NAMALWA (cell line): ENCODE measurements at regions not wholly inside any gene's neighbourhood (a gene's known extent, or its start where the extent isn't known, plus 50 kb on each side); places are given as distances from the start of the nearest gene placed in this dataset.
"Not testable (repeated sequence)": the region's sequence is repeated elsewhere in the genome, so short reads cannot be mapped to it uniquely, and the experiment has no call there.

ENCODE experiments used
- DNase-seq: peaks from one replicate; pipeline ENCODE4 v3.0.0-alpha.2; 2015; ENCODE audit warnings: low spot score

DNA sequence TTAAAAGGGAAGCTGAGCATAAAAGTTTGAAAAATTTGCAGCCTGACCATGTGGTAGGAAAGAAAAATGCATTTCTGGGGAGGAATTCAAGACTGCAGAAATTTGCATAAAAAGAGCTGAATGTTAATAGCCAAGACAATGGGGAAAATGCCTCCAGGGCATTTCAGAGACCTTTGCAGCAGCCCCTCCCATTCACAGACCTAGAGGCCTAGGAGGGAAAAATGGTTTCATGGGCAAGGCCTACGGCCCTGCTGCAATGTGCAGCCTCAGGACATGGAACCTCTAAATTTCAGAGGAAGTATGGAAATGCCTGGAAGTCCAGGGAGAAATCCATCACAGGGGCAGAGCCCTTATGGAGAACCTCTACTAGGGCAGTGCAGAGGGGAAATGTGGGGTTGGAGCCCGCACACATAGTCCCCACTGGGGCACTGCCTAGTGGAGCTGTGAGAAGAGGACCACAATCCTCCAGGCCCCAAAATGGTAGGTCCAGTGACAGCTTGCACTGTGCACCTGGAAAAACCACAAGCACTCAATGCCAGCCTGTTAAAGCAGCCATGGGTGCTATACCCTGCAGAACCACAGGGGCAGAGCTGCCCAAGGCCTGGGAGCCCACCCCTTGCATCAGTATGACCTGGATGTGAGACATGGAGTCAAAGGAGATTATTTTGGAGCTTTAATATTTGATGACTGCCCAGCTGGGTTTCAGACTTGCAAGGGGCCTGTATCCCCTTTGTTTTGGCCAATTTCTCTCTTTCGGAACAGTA, 243.8 kb downstream of the DNAJB9 start:
- peak; percentile 32 for DNase-seq

DNA sequence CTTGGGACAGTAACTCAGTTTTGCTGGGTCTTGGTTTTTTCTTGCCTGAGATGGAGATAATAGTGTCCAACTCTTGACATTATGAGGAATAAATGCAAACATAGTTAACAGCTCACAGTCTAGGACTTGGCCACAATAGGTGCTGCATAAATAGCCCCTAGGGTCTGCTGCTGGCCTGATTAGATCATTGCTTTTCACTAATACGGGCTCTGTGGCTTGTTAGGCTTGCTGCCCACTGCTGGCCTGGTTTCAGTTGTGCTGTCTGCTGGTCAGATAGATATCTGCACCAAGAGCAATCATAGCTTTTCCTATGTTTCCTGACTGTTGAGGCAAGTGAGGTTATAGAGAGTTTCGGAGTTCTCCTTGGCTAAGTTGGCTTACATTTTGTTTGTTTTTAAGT, 246.1 kb downstream of the DNAJB9 start:
- DNase-seq: no peak

DNA sequence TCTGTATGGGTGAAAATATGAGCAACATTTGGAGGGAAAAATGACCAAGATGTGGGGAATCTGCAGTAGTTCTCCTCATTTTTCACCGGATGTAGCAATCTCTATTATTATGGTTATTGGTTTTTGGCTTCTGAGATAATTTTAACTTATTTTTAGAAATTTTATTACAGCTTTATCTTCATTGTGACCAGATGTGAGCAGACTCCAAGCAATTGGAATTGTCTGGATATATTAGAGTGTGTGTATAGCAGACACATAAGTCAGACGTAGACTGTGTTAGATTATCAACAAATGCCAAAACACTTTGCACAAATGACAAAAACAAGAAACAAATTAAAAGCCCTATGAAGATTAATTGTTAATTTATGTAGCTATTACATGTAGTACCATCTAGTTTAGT, 249.1 kb downstream of the DNAJB9 start:
- DNase-seq: no peak

DNA sequence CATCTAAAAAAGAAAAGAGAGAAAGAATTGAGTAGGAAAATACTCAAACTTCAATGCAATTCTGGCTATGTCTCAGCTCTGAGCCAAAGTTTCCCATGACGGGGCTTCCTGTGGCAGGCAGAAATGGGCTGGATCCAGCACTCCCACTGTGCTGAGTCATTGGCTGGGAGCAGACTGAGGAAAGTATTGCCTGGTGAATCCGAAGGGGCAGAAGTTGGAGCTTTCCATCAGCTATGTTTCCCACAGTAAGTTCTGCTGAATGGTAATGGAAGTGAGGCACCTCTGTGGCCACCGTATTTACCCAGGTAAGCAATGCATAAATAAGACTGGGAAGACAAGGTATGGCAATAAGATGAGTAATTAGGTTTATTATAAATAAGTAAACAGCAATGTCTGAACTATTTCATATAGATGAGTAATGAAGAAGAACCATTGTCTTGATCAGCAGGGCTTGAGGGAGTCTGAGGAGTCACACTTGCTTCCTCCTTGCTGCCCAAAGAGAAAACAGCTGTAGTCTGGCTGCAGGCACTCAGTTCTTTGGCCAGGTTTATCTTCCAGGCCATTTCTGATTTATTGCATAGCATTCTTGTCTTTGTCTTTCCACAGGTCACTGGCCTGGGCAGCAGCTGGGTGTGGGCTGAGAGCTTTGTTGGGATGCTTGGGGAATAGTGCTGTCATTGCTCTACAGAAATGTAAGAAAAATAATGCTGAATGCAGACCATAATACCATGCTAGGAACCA, 255.3 kb downstream of the DNAJB9 start:
- DNase-seq: no peak

DNA sequence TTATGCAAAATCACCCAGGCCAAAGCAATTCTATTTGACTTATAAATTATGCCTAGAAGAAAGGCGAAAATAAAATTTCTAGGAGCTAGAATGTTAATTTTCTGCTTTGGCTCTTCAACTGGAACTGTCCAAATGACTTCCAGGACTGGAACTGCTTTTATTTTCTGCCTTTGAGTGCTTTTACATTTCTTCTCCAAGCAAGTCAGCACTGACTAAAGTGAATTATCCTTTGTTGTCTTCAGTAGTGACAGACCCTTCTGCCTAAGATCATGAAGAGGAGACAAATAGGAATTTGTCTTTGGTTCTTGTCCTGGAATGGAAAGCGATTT, 255.9 kb downstream of the DNAJB9 start:
- DNase-seq: no peak

DNA sequence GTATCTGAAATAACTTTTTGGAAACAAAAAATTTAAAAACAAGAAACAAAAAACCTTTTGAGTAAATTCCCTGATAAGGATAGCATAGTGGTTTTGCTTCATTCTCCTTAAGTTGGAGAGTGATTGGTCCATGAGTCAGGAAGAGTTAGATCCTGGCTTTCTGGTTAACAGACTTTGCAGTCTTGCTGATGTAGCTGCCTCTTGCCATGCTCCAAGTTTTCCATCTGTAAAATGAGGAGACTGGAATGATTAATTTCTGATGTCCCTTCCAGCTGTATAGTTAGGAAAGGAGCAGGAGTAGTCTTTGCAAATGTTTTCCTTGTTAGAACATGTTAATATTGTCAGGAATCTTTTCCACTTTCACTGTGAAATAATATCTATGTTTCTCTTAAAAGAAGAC, 266.6 kb downstream of the DNAJB9 start:
- DNase-seq: no peak

DNA sequence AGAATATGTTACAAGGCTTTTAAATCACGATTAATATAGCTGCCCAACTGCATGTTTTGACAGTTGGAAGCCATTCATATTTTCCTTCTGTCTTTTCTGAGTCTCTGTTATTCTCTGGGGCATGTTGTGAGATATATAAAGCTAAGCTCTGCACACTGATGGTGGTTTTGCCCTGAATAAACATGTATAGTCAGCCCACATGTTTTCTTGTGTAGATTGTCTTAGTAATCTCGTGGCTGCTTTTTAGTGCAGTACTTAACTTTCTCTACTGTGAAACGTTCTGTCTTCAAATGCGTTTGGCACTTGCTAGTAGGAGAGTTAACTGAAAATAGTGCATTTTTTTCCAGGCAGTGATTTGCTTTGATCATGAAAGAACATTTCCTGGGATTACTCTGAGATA, 268.5 kb downstream of the DNAJB9 start:
- DNase-seq: no peak

DNA sequence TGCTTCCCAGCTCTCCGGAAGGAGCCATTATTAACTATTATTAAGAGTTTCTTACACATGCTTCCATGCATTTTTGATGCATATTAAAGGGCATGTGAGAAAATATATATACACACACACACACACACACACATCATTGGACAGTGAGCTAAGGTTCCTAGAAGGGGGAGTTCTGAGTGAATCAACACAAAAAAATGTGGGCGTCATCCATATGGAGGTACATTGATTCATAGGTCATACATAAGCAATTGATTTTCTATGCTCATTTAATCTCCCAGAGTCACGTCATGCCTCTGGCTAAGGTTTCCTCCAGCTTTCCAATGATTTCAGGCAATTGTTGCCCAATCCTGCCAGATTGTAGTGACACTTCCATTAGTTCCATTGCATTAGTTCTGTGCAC, 269.4 kb downstream of the DNAJB9 start:
- DNase-seq: no peak

DNA sequence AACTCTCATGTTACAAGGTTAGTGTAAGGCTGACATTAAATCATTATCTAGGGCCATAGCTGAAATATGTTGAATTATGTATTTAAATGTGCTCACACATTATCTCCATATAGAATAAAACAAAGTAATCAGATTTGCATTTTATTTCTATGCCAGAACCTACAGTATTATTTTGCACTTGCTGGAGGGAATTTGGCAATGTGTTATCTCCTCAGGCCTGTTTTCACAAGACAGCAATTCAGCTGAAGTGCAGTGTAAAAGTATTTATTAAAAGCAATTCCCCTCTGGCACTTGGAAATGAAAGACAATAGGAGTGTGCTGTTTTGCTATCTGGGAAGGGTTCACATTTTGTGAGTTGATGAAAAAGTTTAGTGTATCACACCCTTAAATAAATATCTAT, 276.3 kb downstream of the DNAJB9 start:
- DNase-seq: no peak

DNA sequence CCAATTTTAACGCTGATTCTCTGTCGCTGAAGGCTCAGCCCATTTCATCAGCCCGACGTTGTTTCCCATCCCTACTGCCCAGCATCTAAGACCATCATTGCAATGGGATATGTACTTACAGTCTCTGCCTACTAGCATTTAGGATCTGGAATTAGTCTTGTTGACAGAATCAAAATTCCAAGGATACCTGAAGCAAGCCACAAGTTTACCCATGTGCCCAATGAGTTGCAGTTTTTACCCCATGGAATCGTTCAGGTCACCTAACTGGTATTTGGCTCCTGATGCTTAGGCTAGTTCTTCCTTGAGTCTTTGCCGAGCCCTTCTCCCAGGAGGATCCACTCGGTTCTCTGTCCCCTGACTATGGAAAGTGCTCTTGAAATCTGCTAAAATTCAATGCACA, 276.8 kb downstream of the DNAJB9 start:
- no peak for DNase-seq

DNA sequence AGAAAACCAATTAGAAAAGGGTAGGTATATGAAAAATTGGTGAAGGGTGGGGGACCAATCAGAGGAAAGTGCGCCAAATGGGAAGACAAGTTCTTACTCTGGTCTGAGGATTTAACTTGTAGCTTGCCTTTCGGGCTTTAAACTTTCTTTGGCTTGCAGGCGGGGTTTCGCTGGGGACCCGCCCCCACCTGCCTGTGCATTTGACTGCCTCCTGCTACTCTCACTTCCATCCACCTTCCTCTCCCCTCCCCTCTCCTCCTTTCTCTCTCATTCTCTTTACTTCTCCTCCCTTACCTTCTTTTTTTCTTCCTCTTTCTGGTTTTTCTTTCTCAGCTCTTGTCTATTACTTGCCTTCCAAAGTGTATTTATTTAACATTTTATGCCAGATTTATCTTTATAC, 278.8 kb downstream of the DNAJB9 start:
- no peak for DNase-seq

DNA sequence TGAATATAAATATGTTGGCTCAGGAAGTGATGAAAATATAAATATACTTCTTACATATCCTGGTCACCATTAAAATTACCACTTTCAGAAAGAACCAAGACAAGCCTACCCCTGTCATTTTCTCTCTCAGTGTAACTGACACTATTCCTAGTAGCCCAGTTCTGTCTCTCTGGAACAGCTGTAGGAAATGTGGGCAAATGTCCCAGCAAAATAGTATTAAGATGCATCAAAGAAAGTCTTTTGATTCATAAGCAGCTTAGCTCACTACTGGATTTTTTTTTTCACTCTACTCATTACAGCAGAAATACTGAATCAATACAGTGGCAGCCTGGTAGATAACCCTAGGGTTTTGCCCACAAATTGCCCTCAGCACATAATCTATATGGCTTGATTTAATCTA, 290.9 kb downstream of the DNAJB9 start:
- no peak for DNase-seq

DNA sequence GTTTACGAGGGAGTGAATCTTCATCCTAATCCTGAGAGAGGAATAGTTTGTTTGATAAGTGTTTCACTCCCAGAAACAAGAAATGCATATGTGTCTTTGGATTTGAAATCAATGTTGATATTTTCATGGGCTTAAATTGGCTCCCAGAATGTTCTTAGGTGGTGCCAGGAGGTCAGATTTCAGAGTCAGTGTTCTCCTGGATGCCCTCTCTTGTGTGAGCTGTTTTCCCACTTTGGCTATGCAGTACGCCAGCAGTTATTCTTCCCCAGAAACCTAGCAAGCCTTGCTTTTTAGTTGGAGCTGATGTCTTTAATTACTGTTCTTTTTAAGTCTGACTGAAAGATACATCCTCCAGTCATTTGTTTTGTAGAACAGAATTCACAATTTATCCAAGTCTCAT, 291.4 kb downstream of the DNAJB9 start:
- DNase-seq: no peak

DNA sequence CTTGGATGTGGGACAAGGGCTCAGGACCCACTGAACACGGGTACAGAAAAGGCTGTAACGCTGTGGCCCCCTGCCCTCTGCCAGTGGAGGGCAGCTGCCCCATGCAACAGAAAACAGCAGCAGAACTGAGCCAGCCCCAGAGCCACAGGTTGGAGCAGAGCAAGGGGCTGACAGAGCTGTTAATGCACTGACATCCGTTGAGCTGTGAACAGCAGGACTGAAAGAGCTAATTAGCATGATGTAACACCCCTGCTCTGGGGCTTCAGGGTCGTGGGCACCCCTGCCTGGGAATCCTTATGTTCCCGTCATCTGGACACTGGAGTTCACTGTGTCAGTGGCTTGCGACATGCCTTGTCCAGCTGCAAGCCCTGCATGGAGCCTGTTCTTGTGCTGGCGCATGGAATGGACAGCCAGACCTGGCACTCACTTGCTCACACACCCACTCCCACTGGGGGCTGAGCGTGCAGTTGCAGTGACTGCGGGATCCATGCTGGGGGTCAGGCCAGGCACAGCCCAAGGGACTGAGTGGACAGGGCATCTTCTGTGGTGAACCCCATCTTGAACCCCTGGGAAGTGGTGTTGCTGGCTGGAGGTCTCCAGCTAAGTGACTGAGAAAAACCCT, 293.7 kb downstream of the DNAJB9 start:
- DNase-seq: no peak

DNA sequence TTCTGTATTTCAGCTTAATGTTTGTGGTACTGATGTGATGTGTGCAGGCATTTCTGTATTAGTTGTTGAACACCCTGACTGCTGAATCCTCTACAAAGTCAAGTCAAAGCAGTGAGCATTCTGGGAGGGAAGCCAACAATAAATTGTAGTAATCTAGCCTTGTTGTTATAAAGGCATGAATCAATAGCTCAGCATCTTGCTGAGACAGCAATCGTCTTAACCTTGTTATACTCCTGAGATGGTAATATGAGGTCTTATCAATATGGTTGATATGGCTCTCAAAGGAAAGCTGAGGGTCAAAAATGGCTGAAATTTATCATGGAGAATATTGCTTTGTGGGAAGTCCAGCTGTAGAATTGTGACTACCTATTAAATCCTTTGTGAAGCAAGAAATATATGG, 299.4 kb downstream of the DNAJB9 start:
- no peak for DNase-seq

DNA sequence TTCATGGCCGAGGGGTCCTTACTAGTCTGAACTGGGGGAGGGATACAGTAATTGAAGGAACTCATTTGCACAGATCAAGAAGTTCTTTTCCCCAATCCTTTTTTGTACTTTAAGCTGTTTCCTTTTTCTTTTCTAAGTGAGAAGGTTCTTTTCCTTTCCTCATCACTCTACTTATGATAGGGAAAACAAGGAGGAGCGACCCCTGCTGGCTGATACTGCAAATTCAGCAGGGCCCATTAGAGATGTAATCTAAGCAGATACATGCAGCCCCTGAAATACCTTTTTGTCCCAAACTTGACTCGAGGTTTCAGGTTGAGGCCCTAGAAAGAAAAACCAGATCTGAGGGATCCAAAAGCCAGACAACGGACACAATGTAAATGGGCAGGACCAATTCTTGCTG, 305.5 kb downstream of the DNAJB9 start:
- peak; percentile 57 for DNase-seq

DNA sequence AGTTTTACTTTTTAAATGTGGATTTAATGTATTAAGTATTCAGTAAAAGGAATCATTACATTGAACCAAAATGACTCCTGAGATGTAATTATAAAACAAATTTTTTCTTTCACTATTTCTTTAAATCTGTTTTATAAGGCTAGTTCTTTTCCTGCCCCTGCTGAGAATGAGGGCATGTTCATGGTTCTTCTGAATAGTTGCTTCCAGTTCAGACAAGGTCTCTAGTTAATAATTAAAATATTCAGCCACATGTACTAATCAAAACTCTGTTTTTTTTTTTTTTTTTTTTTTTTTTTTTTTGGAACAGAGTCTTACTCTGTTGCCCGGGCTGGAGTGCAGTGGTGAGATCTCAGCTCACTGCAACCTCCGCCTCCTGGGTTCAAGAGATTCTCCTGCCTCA, 321.2 kb downstream of the DNAJB9 start:
- no peak for DNase-seq

DNA sequence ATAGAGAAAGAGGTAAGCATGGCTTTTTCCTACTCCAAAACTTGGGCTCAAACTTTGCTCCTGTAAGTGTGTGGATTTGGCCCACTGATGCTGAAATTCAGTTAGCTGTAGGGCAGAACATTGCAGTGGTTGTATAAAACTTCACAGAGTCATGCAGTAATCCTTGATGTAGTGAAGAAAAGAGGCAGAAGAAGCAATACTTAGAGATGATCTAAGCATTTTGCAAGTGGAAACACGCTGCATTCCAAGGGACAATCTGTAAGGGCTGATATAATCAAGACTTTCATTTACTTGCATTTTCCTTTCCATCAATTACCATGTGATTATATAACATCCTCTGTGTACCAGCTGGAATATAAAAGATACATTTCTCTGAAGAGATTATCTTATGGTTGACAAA, 338.8 kb downstream of the DNAJB9 start:
- no peak for DNase-seq

DNA sequence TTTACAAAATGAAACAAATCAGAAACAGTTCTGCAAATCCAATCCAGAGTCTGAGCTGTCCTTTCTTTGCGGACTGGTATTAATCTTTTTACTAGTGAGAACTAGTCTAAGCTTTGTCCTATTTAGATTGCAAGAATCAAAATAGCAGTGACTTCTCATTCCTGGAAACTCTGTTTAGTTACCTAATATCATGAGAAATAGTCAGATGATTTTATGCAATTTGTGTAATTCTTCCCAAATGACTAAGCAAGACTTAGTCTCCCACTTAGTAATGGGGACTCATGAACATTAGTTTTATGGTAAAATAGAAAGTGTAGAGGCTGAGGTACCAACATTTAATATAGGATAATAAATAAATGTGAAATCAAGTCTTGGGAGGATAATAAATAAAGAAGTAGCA, 341.3 kb downstream of the DNAJB9 start:
- no peak for DNase-seq

DNA sequence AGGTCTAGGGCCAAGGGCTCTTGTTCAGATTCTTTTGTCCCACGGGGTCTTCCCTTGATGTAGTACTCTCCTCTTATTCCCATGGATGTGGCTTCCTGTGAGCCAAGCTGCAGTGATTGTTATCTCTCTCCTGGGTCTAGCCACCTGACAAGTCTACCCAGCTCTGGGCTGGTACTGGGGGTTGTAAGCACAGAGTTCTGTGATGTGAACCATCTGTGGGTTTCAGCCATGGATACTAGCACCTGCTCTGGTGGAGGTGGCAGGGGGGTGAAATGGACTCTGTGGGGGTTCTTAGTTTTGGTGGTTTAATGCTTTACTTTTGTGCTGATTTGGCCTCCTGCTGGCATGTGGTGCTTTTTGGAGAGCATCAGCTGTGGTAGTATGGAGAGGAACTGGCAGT, 350.8 kb downstream of the DNAJB9 start:
- no peak for DNase-seq

DNA sequence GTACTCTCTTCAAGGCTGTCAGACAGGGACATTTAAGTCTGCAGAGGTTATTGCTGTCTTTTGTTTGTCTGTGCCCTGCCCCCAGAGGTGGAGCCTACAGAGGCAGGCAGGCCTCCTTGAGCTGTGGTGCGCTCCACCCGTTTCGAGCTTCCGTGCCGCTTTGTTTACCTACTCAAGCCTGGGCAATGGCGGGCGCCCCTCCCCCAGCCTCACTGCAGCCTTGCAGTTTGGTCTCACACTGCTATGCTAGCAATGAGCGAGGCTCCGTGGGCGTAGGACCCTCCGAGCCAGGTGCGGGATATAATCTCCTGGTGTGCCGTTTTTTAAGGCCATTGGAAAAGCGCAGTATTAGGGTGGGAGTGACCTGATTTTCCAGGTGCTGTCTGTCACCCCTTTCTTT, 373.4 kb downstream of the DNAJB9 start:
- DNase-seq: not testable (repeated sequence)

DNA sequence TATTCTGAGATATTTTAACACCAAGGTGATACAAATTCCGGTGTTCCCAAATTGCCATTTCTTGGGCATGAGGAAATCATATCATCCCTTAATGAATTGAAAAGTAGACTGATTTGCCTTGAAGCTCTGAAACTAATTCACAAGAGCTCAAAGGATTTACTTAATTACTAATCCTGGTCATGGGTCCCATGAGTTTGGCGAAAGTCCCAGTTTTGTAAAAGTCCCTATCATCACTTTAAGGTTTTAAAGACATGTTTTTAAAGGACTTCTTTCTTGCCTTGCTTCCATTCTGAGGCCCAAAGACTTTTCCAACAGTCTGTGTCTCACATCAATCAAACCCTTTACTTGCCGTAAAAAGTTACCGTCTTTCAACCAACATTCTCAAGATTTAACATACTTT, 377.9 kb downstream of the DNAJB9 start:
- DNase-seq: no peak

DNA sequence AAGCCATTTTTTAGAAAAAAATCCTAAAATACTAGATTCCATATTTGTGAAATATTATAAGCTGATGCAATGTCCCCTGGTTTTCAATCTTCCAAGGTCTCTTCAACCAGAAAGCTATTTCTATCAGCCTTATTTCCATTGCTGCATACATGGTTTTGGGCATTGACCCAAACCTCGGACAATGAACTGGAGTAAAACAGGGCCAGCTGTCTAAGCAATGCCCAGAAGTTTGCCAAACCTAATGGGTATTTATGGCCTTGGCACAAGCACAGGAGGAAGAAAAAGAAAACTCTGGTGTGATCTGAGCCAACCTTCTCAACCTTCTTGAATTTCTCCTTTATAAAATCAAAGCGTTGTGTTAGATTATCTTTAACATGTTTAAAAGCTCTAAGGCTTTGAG, 402.3 kb downstream of the DNAJB9 start:
- DNase-seq: no peak

DNA sequence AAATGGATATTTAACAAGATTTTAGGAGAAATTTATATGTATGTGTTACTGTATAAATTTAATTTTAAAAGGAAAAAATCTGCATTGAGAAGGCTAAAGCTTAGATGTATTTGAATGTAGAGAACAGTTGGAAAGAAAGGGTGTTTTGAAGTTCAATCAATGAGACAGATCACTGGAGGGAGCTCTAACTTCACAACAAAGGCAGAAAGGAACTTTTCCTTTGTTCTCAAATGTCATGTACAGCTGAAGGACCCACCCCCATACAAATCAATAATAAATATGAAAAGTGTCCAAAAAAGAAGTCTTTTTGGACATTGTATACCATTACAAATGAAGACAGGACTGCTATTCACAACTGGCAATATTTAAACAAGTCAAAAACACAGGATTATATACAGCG, 403.4 kb downstream of the DNAJB9 start:
- peak; percentile 23 for DNase-seq
